HG03354 (cell line): ENCODE measurements at regions not wholly inside any gene's neighbourhood (a gene's known extent, or its start where the extent isn't known, plus 50 kb on each side); places are given as distances from the start of the nearest gene placed in this dataset.

Source experiments
- ATAC-seq: cut with Tn5 transposase; IDR thresholded peaks from one replicate; pipeline ENCODE4 v1.9.1; 2021; ENCODE audit warnings: mild to moderate bottlenecking; ENCODE audit not compliant: unreplicated experiment, poor library complexity, severe bottlenecking

GRCh38 chr17:77666881-77667395, 291.6 kb upstream of the TNRC6C start:
- no peak for ATAC-seq

GRCh38 chr17:77667478-77667877, 291.0 kb upstream of the TNRC6C start:
- no peak for ATAC-seq

GRCh38 chr17:77668518-77668917, 290.0 kb upstream of the TNRC6C start:
- ATAC-seq = no peak

- no peak for ATAC-seq
These were observed 288.3 kb upstream of the TNRC6C start for GRCh38 chr17:77670173-77670572.

- ATAC-seq = no peak
These were observed 284.1 kb upstream of the TNRC6C start for GRCh38 chr17:77674358-77674757.

- no peak for ATAC-seq
These were observed 283.1 kb upstream of the TNRC6C start for GRCh38 chr17:77675411-77675810.

GRCh38 chr17:77675816-77676215, 282.7 kb upstream of the TNRC6C start:
- no peak for ATAC-seq

- no peak for ATAC-seq
These were observed 282.3 kb upstream of the TNRC6C start for GRCh38 chr17:77676237-77676661.

- ATAC-seq = no peak
These were observed 281.3 kb upstream of the TNRC6C start for GRCh38 chr17:77677211-77677610.

- no peak for ATAC-seq
These were observed 280.9 kb upstream of the TNRC6C start for GRCh38 chr17:77677630-77678029.

- no peak for ATAC-seq
These were observed 278.9 kb upstream of the TNRC6C start for GRCh38 chr17:77679589-77679988.

GRCh38 chr17:77681861-77682260, 276.6 kb upstream of the TNRC6C start:
- no peak for ATAC-seq

- ATAC-seq = no peak
These were observed 273.4 kb upstream of the TNRC6C start for GRCh38 chr17:77684803-77685798.

- ATAC-seq = no peak
These were observed 272.5 kb upstream of the TNRC6C start for GRCh38 chr17:77685881-77686486.

- ATAC-seq = no peak
These were observed 271.6 kb upstream of the TNRC6C start for GRCh38 chr17:77686903-77687302.

- ATAC-seq = no peak
These were observed 271.1 kb upstream of the TNRC6C start for GRCh38 chr17:77687417-77687816.

- no peak for ATAC-seq
These were observed 270.6 kb upstream of the TNRC6C start for GRCh38 chr17:77687921-77688320.

- ATAC-seq = no peak
These were observed 270.1 kb upstream of the TNRC6C start for GRCh38 chr17:77688369-77688768.

- ATAC-seq = no peak
These were observed 268.0 kb upstream of the TNRC6C start for GRCh38 chr17:77690271-77691161.
